ENCODE measurements at regions not wholly inside any gene's neighbourhood (a gene's known extent, or its start where the extent isn't known, plus 50 kb on each side); places are given as distances from the start of the nearest gene placed in this dataset.

- Histone ChIP-seq H3K27ac (ENCODE audit: insufficient read depth, low read depth, low read length) (no peak overlapping the region), H3K9me3 (replicated peaks; ENCODE audit: control insufficient read depth, insufficient read depth, low read length) (no peaks in the 10 kb centered on the region), H3K36me3 (ENCODE audit: control insufficient read depth in 2 of 2, extremely low read depth in 1 of 2, insufficient read depth in 2 of 2, low read length in 2 of 2) (no peaks in the 10 kb centered on the region), H3K9ac (replicated peaks; ENCODE audit: extremely low read depth, insufficient read depth, low read length) (no peak overlapping the region), H3K4me1 (ENCODE audit: control insufficient read depth, extremely low read depth, insufficient read depth, low read length) (no peaks in the 10 kb centered on the region), H3K9me1 (replicated peaks; ENCODE audit: control insufficient read depth, extremely low read depth, insufficient read depth, low read length) (no peaks in the 10 kb centered on the region), H4K20me1 (replicated peaks; ENCODE audit: control insufficient read depth, extremely low read depth, insufficient read depth, low read length) (no peaks in the 10 kb centered on the region), H3K4me3 (replicated peaks in 1 of 3; ENCODE audit: insufficient read depth in 1 of 3, low read depth in 1 of 3, low read length in 3 of 3) (no peak overlapping the region), H3K27me3 (ENCODE audit: control insufficient read depth in 2 of 2, insufficient read depth in 2 of 2, low read length in 2 of 2) (no peaks in the 10 kb centered on the region), H3K4me2 (ENCODE audit: insufficient read depth, low read length) (no peak overlapping the region), H2AFZ (ENCODE audit: low read depth, low read length) (no peak overlapping the region), H3K79me2 (ENCODE audit: control insufficient read depth, insufficient read depth, low read length) (no peaks in the 10 kb centered on the region)
- no TSS peak for BruUV-seq (replicated peaks)
- dilution Hi-C loops (cut with MboI; ENCODE audit: extremely low pct_ligation_motif_present, low sequenced_read_pairs) (no loop called here), intact Hi-C loops (cut with micrococcal nuclease) (no loop called here)
- ChIA-PET POLR2A (no interaction called here), CTCF (no interaction called here)
- FAIRE-seq (no peak), DNase-seq (ENCODE audit: low read depth, low spot score) (no peak)
- TF ChIP-seq POLR2A (IDR thresholded peaks at IDR 0.05; ENCODE audit: low read depth, low read length) (no peak), MYC (IDR thresholded peaks at IDR 0.05; ENCODE audit: low read depth, low read length) (no peak), EZH2 (IDR thresholded peaks at IDR 0.05; ENCODE audit: borderline replicate concordance, low read depth, low read length, severe bottlenecking) (no peak)
- TF ChIP-seq, protein P1, sequence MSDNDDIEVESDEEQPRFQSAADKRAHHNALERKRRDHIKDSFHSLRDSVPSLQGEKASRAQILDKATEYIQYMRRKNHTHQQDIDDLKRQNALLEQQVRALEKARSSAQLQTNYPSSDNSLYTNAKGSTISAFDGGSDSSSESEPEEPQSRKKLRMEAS (IDR thresholded peaks at IDR 0.05; ENCODE audit: insufficient read depth, insufficient read length) = no peak
Observed at GRCh38 chr3:5274091-5274490, 86.6 kb downstream of the EDEM1 start.

- CTCF ChIA-PET = no interaction called here
Observed at GRCh38 chr3:5275529-5275928, 88.0 kb downstream of the EDEM1 start.

More at GRCh38 chr3:5275529-5275928, 88.0 kb downstream of the EDEM1 start:
- TF ChIP-seq MYC (IDR thresholded peaks at IDR 0.05; ENCODE audit: low read depth, low read length) (no peak), EZH2 (IDR thresholded peaks at IDR 0.05; ENCODE audit: borderline replicate concordance, low read depth, low read length, severe bottlenecking) (no peak)
- no peak overlapping the region for H3K9ac ChIP-seq (replicated peaks; ENCODE audit: extremely low read depth, insufficient read depth, low read length)
- H4K20me1 ChIP-seq (replicated peaks; ENCODE audit: control insufficient read depth, extremely low read depth, insufficient read depth, low read length) = no peaks in the 10 kb centered on the region
- H3K36me3 ChIP-seq (ENCODE audit: control insufficient read depth in 2 of 2, extremely low read depth in 1 of 2, insufficient read depth in 2 of 2, low read length in 2 of 2) = no peaks in the 10 kb centered on the region
- H3K27ac ChIP-seq (ENCODE audit: insufficient read depth, low read depth, low read length) = no peak overlapping the region
- no TSS peak for BruUV-seq (replicated peaks)
- dilution Hi-C loops (cut with MboI; ENCODE audit: extremely low pct_ligation_motif_present, low sequenced_read_pairs) (no loop called here), intact Hi-C loops (cut with micrococcal nuclease) (no loop called here)
- DNase-seq (ENCODE audit: low read depth, low spot score) = no peak
- no peaks in the 10 kb centered on the region for H3K27me3 ChIP-seq (ENCODE audit: control insufficient read depth in 2 of 2, insufficient read depth in 2 of 2, low read length in 2 of 2)
- H3K4me1 ChIP-seq (ENCODE audit: control insufficient read depth, extremely low read depth, insufficient read depth, low read length) = no peaks in the 10 kb centered on the region
- H2AFZ ChIP-seq (ENCODE audit: low read depth, low read length) = no peak overlapping the region
- no peaks in the 10 kb centered on the region for H3K79me2 ChIP-seq (ENCODE audit: control insufficient read depth, insufficient read depth, low read length)
- H3K9me3 ChIP-seq (replicated peaks; ENCODE audit: control insufficient read depth, insufficient read depth, low read length) = no peaks in the 10 kb centered on the region
- H3K9me1 ChIP-seq (replicated peaks; ENCODE audit: control insufficient read depth, extremely low read depth, insufficient read depth, low read length) = no peaks in the 10 kb centered on the region
- FAIRE-seq = no peak
- H3K4me2 ChIP-seq (ENCODE audit: insufficient read depth, low read length) = no peak overlapping the region
- H3K4me3 ChIP-seq (replicated peaks in 1 of 3; ENCODE audit: insufficient read depth in 1 of 3, low read depth in 1 of 3, low read length in 3 of 3) = no peak overlapping the region
- POLR2A ChIA-PET = no interaction called here

Data from endothelial cell of umbilical vein (primary cell).